ENCODE measurements at regions not wholly inside any gene's neighbourhood (a gene's known extent, or its start where the extent isn't known, plus 50 kb on each side); places are given as distances from the start of the nearest gene placed in this dataset.

- TF ChIP-seq CTCF (conservative IDR thresholded peaks at IDR 0.05) (no peak), EZH2 (IDR thresholded peaks at IDR 0.05; ENCODE audit: low read depth) (no peak)
Measured at GRCh38 chr20:48051794-48052474, 266.7 kb upstream of the SULF2 start.
